ENCODE measurements at regions not wholly inside any gene's neighbourhood (a gene's known extent, or its start where the extent isn't known, plus 50 kb on each side); places are given as distances from the start of the nearest gene placed in this dataset.

DNA sequence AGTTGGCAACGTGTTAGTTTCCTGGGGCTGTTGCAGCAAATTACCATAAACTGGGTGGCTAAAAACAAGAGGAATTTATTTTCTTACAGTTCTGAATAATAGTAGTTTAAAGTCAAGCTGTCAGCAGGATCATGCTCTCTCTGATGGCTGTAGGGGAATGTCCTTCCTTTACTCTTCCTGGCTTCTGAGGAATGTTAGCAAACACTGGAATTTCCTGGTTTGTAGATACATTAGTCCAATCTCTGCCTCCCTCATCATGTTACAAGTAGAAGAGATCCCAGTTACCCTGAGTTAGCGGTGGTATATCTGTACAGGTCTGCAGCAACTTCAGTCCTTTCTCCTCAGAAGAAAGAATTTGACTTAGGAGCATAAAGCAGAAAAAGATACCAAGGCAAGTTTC is 2249.1 kb downstream of the NCAM2 start:
- no peak for DNase-seq

DNA sequence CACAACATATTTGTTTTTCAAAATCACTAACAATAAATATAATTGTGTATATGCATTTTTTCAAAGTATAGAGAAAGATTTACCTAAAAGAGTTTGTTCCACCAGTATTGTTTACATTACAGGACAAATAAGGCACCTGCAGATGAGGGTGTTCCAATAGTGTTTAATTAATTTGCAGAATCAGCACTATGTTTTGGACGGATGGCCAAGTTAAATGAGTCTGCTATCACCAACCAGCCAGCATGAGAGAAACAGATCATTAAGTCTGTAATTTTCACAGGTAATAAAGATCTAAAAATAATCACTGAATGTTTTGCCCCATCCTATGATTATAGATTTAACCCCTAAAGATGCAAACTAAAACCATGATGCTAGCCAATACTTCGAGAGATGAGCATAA is 2247.0 kb downstream of the NCAM2 start:
- DNase-seq: no peak

- no peak for DNase-seq
Measured at GRCh38 chr21:23223882-23224281, 2225.7 kb downstream of the NCAM2 start.

DNA sequence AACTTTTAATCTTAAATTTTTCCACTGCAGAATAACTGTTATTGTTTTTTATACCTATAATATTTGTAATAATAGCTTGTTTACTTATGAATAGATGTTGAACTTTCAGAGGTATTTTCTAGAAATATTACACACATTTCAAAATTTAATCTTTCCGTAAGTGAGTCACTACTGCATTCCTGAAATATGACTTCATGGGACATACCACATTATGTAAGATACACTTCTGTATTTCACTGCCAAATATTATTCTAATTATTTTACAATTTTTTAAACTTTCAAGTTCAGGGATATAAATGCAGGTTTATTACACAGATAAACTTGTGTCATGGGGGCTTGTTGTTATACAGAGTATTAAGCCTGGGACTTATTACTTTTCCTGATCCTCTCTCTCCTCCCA is 2220.5 kb downstream of the NCAM2 start:
- DNase-seq: no peak

DNA sequence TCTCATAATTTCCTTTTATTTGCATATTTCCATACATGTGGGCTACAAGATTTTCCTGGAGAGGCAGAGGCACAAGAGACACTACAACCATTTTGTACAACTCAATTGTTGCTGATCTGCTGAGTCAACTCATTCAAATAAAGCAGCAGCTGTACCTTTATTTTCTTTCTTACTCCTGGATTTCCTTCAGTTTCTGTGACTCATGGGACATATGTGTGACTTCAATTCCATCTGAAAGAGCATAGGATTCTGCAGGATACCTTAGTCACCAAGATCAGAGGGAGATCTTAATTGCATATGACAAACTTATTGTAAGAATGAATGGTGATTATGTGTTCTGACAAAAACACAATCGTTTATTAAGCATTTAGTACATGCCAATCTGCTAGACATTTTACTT is 2219.4 kb downstream of the NCAM2 start:
- peak; percentile 2 for DNase-seq

DNA sequence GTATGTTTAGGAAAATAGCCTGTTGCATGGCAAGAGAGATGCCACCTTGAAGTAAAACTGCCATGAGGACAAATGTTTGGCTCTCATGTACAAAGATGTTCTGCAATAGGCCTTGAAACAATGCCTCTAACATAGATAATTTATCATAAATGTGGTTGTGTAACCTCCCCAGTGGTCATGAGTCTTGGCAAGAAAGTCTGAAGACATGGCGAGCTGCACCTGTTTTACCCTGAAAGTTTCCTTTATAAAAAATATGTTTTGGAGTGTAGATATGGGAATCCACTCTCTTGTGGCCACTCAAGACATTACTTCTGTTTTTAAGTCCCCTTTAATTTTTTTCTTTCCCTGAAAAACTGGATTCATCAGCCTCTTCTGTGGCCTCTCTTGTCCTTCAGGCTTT is 2217.1 kb downstream of the NCAM2 start:
- no peak for DNase-seq

Measured in eye (tissue), 1 donor.